Umbilical cord (tissue), 1 donor: ENCODE measurements at regions not wholly inside any gene's neighbourhood (a gene's known extent, or its start where the extent isn't known, plus 50 kb on each side); places are given as distances from the start of the nearest gene placed in this dataset.
A peak's percentile ranks its signal among the peaks of the same experiment; 100 is the strongest.

ENCODE experiments used
- DNase-seq: peaks from one replicate; pipeline ENCODE4 v3.0.0-alpha.2; 2015; ENCODE audit warnings: low spot score

- peak; percentile 36 for DNase-seq
Observed at GRCh38 chr1:239731082-239731748, 344.8 kb downstream of the CHRM3 start.

GRCh38 chr1:239732770-239733169, 346.4 kb downstream of the CHRM3 start:
- DNase-seq = no peak

DNA sequence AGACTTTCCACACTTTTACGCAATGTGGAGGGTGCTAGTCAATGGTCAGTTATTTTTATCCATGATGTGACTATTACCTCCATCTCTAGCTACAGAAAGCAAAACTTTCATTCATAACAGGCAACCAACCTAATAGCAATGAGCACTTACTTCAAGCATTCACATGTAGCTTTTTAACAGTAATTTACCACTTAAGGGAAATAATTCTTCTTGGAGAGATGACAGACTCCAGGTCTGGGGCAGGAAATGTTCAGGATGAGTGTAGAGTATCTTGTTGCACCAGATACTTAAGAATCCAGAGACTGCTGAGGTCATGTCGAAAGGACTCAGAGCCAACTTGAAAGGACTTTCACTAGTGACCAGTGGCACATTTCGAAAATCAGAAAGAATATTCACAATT, 347.6 kb downstream of the CHRM3 start:
- DNase-seq = peak; percentile 49

- no peak for DNase-seq
Observed at GRCh38 chr1:239735111-239735510, 348.7 kb downstream of the CHRM3 start.

DNA sequence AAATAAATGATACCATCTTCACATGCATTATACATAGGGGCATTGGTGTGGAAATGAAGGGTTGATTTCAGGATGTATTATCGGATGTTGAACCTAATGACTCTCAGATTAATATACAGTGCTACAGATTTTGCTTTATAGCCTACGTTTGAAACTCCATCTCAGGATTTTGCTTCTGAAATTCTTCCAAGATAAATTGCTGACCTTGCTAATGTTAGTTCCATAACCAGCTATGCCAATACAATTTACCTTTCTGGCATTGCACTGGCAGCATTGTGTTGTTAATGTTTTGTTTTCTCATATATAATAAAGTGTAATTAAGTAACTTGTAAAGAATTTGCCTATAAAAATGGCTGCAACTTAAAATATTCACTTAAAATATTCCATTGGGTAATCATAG, 350.1 kb downstream of the CHRM3 start:
- no peak for DNase-seq

GRCh38 chr1:239739375-239739774, 352.3 kb upstream of the FMN2 start:
- DNase-seq = no peak

DNA sequence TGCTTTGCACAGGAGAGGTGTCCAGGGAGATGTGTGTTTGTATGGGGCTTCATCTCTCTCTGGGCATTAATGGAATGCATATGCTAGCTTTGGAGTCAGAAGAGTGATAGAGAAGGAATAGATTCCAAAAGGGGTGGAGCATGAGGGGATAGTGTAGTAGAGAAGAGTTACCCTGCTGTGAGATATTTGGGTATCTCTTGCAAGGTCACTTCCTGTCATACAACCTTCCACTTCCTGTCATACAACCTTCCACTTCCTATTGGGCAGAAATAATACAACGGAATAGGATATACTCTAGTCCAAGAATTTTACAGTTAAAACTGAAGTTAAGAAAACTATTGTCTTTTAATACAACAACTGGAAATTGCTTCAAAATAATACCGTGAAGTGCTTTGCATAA, 351.8 kb upstream of the FMN2 start:
- DNase-seq = no peak

DNA sequence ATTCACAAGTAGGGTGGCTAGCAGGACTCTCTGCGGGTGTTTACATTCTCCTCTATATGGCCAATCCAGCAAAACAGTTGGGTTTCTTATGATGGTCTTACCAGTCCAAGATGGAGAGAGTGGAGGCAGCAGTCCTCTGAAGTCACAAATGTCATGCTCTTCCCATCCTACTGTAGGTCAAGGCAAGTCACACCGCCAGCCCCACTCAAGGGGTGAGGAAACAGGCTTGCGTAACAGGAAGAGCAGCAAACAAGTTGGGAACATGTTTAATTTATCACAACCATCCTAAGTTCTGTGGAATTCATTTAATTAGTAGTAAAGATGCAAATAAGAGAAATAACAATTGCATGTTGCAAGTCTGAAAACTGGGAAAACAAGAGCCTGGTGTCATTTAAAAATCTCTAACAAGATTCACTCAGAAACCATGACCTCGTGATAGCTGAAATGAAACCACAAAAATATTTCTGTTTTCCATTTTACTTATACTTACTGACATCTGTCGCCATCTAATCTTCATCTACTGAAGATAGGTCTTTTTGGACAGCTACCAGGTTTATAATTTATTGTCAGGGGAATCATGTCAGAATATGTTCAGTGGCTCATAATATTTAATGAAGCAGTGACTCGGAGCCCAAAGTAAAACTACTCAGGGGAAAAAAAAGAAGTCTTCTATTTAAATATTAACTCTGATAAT, 349.1 kb upstream of the FMN2 start:
- no peak for DNase-seq

DNA sequence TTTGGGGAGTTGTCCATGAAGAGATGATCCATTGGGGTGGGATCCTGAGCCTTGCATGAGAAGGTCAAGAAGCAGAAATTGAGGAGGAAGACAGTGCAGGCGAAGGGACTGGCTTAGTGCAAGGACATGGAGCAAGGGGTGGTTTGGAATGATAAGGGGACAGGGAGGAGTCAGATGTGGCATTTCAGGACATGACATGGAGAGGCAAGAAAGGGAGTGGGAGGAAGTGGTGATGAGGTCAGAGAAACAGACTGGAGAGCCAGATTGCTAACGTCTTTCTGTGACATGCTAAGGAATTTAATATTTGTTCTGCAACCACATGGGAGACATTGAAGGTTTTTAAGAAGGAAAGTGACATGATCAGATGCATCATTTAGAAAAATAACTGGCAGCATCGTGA, 346.8 kb upstream of the FMN2 start:
- DNase-seq = no peak

DNA sequence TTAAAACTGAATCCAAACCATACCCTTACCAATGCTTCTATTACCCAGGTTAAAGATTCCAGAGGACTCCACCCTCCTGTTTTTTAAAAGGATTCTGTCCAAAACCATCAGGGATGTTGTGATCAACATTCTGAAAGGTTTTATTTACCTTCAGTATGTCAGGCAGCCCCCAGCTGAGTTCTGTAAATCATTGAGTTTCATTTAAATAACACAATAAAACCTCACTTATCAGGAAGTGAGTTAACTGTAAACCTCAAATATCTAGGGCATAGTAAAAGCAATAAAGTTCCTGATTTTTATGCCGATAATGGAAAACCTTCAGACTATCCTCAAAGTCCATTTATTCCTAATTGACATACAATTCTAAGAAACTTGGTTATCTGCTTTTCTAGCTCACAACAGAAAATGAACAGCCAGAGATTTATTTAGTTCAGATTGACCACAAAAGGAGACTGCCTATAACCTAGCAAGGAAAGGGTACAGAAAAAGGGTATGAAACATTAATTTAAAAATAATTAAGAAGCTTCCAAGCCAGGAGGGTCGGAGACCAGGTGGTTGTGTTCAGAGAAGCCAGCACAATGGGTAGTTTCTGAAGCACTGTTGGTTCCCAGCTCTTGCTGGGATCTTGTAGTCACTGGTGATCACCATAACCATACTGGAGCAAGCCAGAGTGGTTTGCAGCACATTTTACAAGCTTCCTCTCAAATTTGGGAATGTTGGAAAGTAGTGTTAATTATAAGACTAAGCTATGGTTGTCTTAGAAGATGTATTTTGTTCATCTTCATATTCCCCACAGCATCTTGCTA, 336.4 kb upstream of the FMN2 start:
- no peak for DNase-seq

GRCh38 chr1:239757716-239758115, 334.0 kb upstream of the FMN2 start:
- no peak for DNase-seq

DNA sequence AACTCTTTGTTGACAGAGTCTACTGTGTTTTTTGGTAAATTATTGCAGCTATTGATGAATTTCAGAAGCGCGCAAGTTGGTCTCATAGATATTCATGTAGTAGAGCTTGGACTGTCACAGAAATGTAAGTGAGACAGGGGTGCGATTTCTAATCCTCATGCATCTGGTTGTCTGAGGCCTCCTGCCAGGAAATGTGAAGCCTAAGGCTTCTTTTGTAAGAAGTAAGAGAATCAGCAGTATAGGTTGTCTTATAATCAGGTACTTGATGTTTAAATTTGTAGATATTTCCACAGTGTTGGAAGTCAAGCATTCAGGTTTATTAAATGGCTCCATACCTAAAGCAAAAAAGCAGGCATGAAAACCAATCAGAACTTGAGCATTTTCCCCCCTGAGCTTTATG, 332.9 kb upstream of the FMN2 start:
- DNase-seq = no peak

- DNase-seq = no peak
Observed at GRCh38 chr1:239761509-239761908, 330.2 kb upstream of the FMN2 start.

DNA sequence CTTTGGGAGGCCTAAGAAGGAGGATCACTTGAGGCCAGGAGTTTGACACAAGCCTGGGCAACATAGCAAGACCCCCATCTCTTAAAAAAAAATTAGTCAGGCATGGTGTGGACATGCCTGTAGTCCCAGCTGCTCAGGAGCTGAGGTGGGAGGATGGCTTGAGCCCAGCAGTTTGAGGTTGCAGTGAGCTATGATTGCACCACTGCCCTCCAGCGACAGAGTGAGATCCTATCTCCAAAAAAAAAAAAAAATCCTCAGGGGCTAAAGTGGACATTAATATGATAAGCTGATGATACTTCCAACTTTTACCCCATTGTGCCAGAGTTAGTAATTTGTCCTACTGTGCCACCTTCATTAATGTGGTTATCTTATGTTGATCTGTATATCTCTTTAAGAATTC, 327.8 kb upstream of the FMN2 start:
- DNase-seq = no peak

DNA sequence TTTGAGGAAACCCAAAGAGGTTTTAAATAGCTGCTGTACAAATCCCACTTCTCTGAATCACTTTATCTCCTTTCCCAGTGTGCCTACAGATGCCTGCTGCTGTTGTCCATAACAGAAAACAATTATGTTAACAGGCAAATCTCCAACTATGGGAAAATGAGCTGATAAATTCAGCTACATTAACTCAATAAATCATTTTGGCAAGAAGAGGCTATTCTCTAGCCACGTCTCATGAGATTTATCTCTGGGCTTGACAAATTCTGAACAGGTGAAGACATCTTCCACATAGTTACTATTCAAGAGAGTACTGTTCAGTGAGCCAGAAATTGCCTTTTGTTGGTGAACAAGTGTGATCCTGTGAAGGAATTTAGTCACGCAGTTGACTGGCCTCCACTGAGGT, 327.1 kb upstream of the FMN2 start:
- DNase-seq = no peak

- DNase-seq = no peak
Observed at GRCh38 chr1:239765163-239765562, 326.5 kb upstream of the FMN2 start.

GRCh38 chr1:239771550-239771949, 320.1 kb upstream of the FMN2 start:
- DNase-seq = no peak

DNA sequence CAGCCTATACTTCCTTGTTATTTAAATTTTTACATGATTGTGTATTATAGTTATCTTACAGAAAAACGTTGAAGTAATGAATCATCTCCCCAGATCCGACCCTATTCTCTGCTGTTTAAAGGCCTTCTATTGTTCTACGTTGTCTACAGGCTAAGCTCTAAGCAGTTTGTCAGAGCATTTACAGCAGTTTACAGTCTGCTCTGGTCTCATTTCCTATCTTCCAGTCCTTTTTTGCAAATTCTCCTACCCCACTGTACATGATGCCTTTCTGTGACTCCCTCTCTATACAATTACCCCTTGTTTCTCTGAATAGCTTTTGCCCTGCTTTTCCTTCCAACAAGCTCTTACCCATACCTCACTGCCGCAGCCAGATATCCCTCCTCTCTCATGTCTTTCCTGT, 319.2 kb upstream of the FMN2 start:
- no peak for DNase-seq

DNA sequence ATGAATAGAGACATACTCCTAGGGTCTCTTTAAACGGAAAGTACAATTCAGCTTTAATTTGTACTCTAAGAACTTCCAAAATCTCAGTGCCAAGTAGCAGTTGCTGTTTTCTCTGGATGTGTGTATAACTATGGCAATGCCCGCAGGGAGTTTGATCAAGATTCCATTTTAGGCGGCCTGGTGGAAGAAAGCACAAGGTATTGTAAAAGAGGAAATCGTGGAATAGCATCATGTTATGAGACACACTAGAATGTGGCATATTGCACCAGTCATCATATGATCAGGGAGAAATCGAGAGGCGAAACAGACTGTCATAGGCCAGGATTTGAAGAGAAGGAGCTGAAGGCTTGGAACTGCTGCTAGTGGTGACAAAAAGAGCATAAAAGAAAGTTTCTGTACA, 316.2 kb upstream of the FMN2 start:
- no peak for DNase-seq

- DNase-seq = peak; percentile 34
Observed at GRCh38 chr1:239778208-239778813, 313.4 kb upstream of the FMN2 start.

DNA sequence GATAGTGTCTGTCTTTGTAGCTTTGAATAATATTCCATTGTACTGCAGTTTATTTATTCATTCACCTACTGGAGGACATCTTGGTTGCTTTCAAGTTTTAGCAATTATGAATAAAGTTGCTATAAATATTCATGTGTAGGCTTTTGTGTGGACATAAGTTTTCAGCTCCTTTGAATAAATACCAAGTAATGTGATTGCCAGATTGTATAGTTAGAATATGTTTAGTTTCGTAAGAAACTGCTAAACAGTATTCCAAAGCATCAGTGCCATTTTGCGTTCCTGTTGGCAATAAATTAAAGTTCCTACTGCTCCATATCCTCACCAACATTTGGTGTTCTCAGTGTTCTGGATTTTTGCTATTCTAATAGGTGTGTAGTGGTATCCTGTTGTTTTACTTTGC, 311.7 kb upstream of the FMN2 start:
- DNase-seq = no peak

GRCh38 chr1:239784896-239785295, 306.8 kb upstream of the FMN2 start:
- no peak for DNase-seq
